ENCODE measurements at regions not wholly inside any gene's neighbourhood (a gene's known extent, or its start where the extent isn't known, plus 50 kb on each side); places are given as distances from the start of the nearest gene placed in this dataset.

DNA sequence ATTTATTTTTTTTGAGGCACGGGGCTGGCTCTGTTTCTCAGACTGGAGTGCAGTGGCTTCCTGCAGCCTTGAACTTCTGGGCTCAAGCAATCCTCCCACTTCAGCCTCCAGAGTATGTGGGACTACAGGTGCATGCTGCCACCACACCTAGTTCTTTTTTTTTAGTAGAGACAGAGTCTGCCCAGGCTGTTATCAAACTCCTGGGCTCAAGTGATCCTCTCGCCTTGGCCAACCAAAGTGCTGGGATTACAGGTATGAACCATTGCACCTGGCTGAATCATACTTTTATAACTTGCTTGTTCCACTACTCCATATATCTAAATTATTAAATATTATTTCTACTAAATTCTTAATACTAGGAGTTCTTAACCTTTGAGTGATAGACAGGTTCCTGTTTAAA, 111.6 kb downstream of the BTG1 start:
- peaks cover 23% of the 10 kb centered on the region for H3K4me1 ChIP-seq (ENCODE audit: low read depth, poor library complexity, severe bottlenecking)
- no peaks in the 10 kb centered on the region for H3K79me2 ChIP-seq (ENCODE audit: insufficient read depth, low read depth)
- no peak overlapping the region for H3K4me3 ChIP-seq (IDR thresholded peaks at IDR 0.05; ENCODE audit: insufficient read depth, low read depth, low read length)
- no peak overlapping the region; the same call in 1 of the 2 replicates for H3K4me2 ChIP-seq
- H3K27ac ChIP-seq, result no peak overlapping the region
- TF ChIP-seq, protein P1, sequence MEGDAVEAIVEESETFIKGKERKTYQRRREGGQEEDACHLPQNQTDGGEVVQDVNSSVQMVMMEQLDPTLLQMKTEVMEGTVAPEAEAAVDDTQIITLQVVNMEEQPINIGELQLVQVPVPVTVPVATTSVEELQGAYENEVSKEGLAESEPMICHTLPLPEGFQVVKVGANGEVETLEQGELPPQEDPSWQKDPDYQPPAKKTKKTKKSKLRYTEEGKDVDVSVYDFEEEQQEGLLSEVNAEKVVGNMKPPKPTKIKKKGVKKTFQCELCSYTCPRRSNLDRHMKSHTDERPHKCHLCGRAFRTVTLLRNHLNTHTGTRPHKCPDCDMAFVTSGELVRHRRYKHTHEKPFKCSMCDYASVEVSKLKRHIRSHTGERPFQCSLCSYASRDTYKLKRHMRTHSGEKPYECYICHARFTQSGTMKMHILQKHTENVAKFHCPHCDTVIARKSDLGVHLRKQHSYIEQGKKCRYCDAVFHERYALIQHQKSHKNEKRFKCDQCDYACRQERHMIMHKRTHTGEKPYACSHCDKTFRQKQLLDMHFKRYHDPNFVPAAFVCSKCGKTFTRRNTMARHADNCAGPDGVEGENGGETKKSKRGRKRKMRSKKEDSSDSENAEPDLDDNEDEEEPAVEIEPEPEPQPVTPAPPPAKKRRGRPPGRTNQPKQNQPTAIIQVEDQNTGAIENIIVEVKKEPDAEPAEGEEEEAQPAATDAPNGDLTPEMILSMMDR (conservative IDR thresholded peaks at IDR 0.05; ENCODE audit: low read depth, low read length), result no peak
- H3K9ac ChIP-seq, result no peak overlapping the region
- H3K27me3 ChIP-seq (ENCODE audit: insufficient read depth, low read depth), result no peaks in the 10 kb centered on the region
- no peaks in the 10 kb centered on the region for H4K20me1 ChIP-seq (ENCODE audit: insufficient read depth)
- H3K36me3 ChIP-seq (ENCODE audit: insufficient read depth), result no peaks in the 10 kb centered on the region
- H2AFZ ChIP-seq (ENCODE audit: low read depth), result no peak overlapping the region

DNA sequence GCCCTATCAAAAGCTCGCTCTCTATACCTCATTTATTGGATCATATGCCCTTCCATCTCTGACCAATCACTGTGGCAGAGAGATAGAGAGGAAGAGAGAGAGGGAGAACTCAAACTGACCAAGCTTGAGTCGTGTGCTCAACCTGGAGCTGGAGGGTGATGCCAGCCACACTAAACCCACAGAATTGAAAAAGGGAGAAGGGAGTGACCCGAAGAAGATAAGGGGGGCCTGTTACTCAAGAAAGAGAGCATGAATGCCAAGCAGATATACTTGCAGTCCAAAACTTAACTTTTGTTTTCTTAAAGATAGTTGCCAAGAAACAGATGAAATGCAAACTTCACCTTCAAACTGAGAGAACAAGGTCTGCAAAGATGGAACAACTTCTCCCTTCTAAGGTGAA, 112.7 kb downstream of the BTG1 start:
- Histone ChIP-seq H3K9ac (no peak overlapping the region), H3K4me3 (IDR thresholded peaks at IDR 0.05; ENCODE audit: insufficient read depth, low read depth, low read length) (no peak overlapping the region), H2AFZ (ENCODE audit: low read depth) (no peak overlapping the region), H3K79me2 (ENCODE audit: insufficient read depth, low read depth) (no peaks in the 10 kb centered on the region), H3K36me3 (ENCODE audit: insufficient read depth) (no peaks in the 10 kb centered on the region), H3K27ac (no peak overlapping the region), H3K4me2 (no peak overlapping the region), H3K4me1 (ENCODE audit: low read depth, poor library complexity, severe bottlenecking) (peaks cover 23% of the 10 kb centered on the region), H4K20me1 (ENCODE audit: insufficient read depth) (no peaks in the 10 kb centered on the region), H3K27me3 (ENCODE audit: insufficient read depth, low read depth) (no peaks in the 10 kb centered on the region)
- TF ChIP-seq, protein P1 (conservative IDR thresholded peaks at IDR 0.05; ENCODE audit: low read depth, low read length), result no peak

DNA sequence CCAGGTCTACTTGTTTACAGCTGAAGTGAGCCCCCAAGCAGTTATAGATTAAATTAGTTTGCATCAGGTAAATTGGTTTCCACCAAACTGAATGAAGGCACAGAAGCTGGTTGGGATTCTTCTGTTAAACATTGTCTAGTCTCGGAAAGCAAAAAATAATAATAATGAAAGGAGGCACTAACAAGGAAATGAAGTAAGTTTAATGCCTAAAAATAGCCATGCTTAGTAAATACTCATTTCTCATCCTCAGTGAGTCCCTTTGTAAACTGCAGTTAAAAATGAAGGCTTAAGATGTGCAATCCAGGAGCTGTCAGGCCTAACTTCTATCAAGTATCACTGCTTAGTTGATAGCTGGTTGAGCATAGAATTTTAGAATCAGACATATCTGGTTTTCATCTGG, 113.5 kb downstream of the BTG1 start:
- Histone ChIP-seq H4K20me1 (ENCODE audit: insufficient read depth) (no peaks in the 10 kb centered on the region), H2AFZ (ENCODE audit: low read depth) (no peak overlapping the region), H3K27me3 (ENCODE audit: insufficient read depth, low read depth) (no peaks in the 10 kb centered on the region), H3K4me3 (IDR thresholded peaks at IDR 0.05; ENCODE audit: insufficient read depth, low read depth, low read length) (no peak overlapping the region), H3K9ac (no peak overlapping the region), H3K36me3 (ENCODE audit: insufficient read depth) (no peaks in the 10 kb centered on the region), H3K4me2 (no peak overlapping the region), H3K27ac (no peak overlapping the region), H3K4me1 (ENCODE audit: low read depth, poor library complexity, severe bottlenecking) (peaks cover 23% of the 10 kb centered on the region), H3K79me2 (ENCODE audit: insufficient read depth, low read depth) (no peaks in the 10 kb centered on the region)
- TF ChIP-seq, protein P1 (conservative IDR thresholded peaks at IDR 0.05; ENCODE audit: low read depth, low read length), result no peak

DNA sequence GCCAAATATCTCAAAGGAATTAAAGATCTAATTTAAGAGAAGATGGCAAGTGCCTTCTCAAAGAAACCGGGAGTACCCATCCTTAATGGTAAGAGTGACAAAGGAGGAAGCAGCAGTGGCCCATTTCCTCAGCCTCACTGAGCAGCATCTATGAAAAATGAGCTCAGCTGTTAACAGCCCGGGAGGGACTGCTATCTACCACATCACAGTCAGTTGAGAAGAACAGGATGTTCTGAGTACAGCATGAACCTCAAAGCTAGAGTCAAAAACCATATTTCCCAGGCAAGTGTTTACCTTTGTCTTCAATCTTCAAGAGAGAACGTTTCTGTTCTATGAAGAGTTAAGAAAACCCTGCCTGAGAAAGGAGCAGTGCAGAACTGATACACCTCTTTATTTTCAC, 115.0 kb downstream of the BTG1 start:
- no peaks in the 10 kb centered on the region for H3K27me3 ChIP-seq (ENCODE audit: insufficient read depth, low read depth)
- peaks cover 17% of the 10 kb centered on the region for H3K4me1 ChIP-seq (ENCODE audit: low read depth, poor library complexity, severe bottlenecking)
- H2AFZ ChIP-seq (ENCODE audit: low read depth), result no peak overlapping the region
- no peak overlapping the region for H3K9ac ChIP-seq
- H3K36me3 ChIP-seq (ENCODE audit: insufficient read depth), result no peaks in the 10 kb centered on the region
- H3K4me3 ChIP-seq (IDR thresholded peaks at IDR 0.05; ENCODE audit: insufficient read depth, low read depth, low read length), result no peak overlapping the region
- TF ChIP-seq, protein P1 (conservative IDR thresholded peaks at IDR 0.05; ENCODE audit: low read depth, low read length), result no peak
- H3K27ac ChIP-seq, result no peak overlapping the region
- no peak overlapping the region for H3K4me2 ChIP-seq
- no peaks in the 10 kb centered on the region for H3K79me2 ChIP-seq (ENCODE audit: insufficient read depth, low read depth)
- H4K20me1 ChIP-seq (ENCODE audit: insufficient read depth), result no peaks in the 10 kb centered on the region

Data from KMS-11 (cell line).